ENCODE measurements at regions not wholly inside any gene's neighbourhood (a gene's known extent, or its start where the extent isn't known, plus 50 kb on each side); places are given as distances from the start of the nearest gene placed in this dataset.
A peak's percentile ranks its signal among the peaks of the same experiment; 100 is the strongest.

DNA sequence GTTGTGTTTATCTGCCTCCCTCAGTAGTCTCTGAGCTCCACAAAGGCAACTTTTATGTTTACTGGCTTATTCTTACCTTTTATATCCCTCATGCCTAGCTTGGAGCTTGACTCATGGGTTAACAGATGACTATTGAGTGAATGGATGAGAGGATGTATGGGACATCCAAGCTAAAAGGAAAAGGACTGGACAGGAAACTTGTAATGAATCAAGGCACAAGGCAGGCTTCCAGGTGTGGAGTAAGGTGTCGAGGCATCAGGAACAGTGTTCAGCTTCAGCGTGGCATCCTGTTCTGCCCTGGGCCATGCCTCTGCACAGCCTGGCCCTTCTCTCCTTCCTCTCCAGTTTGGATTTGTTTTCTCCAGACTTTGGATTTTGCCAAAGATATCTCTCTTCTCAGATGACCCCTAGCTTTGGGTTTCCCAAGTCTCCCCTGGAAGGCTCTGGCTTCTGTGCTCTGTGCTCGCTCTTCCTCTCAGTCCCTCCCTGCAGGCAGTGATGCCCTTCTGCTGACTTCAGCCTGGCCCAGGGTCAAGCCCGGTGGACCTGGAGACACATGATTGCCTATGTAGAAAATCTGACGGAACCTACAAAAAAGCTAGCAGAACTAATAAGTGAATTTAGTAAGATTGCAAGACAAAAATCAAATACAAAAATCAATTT lies 367.3 kb downstream of the CXCL12 start:
- Histone ChIP-seq H3K27me3 (replicated peaks) (no peaks in the 10 kb centered on the region), H3K36me3 (no peaks in the 10 kb centered on the region), H3K27ac (no peak overlapping the region), H3K4me1 (replicated peaks) (no peaks in the 10 kb centered on the region), H3K4me3 (no peak overlapping the region), H3K9me3 (replicated peaks) (no peaks in the 10 kb centered on the region)
- no peak for DNase-seq (ENCODE audit: low read depth in 1 of 2, low spot score in 2 of 2)

DNA sequence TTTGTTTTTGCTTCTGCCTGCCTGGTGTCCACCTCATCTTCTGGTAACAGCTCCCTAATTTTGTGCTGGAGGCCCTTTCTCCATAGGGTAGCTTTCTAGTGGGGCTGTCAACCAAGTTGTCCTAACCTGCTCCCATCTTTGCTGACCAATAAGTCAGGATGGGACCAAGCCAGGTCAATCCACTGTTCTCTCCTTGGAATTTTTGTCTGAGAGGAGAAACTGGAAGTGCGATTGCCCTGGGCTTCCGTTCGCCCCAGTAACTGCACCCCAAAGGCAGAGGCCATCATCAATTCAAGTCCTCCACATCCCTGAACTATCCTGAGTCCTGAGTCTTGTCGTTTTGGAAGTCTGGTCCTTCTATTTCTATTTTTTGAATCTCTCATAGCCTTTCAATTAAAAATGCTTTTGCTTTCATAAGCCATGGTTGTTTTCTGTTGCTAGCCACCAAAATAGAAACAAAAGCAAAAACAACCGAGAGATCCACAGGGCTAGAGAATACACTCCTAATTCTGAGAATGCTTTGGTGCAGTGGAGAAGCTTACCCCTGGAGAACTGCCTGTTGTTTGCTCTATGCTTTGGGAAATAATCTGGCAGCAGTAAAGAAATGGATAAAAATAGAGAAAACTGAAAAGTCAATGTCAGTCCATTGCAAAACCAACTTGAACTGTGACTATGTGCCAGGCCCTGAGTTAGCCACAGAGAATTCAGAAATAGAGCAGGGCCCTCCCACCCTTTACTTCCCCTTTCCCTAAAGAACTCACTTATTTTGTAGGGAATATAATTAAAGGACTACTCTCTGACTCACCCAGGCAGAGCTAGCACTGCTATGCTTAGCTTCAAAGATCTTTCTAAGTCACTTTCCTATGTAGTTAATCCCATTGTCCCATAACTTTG lies 368.1 kb downstream of the CXCL12 start:
- DNase-seq (ENCODE audit: low read depth in 1 of 2, low spot score in 2 of 2) = no peak
- no peaks in the 10 kb centered on the region for H3K27me3 ChIP-seq (replicated peaks)
- no peaks in the 10 kb centered on the region for H3K36me3 ChIP-seq

GRCh38 chr10:44015702-44016500 lies 367.2 kb upstream of the ZNF32 start:
- H3K4me3 ChIP-seq = no peak overlapping the region
- no peaks in the 10 kb centered on the region for H3K4me1 ChIP-seq (replicated peaks)
- H3K9me3 ChIP-seq (replicated peaks) = no peaks in the 10 kb centered on the region
- no peak overlapping the region for H3K27ac ChIP-seq
- H3K36me3 ChIP-seq = no peaks in the 10 kb centered on the region
- DNase-seq (ENCODE audit: low read depth in 1 of 2, low spot score in 2 of 2) = no peak
- H3K27me3 ChIP-seq (replicated peaks) = no peaks in the 10 kb centered on the region

More for the DNA sequence above, 368.1 kb downstream of the CXCL12 start:
- Histone ChIP-seq H3K4me1 (replicated peaks) (no peaks in the 10 kb centered on the region), H3K27ac (no peak overlapping the region), H3K4me3 (no peak overlapping the region), H3K9me3 (replicated peaks) (no peaks in the 10 kb centered on the region)

GRCh38 chr10:44014644-44015250 lies 366.1 kb upstream of the ZNF32 start:
- Histone ChIP-seq H3K27ac (no peak overlapping the region), H3K4me3 (no peak overlapping the region), H3K27me3 (replicated peaks) (no peaks in the 10 kb centered on the region), H3K4me1 (replicated peaks) (no peaks in the 10 kb centered on the region), H3K9me3 (replicated peaks) (no peaks in the 10 kb centered on the region), H3K36me3 (no peaks in the 10 kb centered on the region)
- DNase-seq (ENCODE audit: low read depth in 1 of 2, low spot score in 2 of 2) = no peak

GRCh38 chr10:44013981-44014380 lies 365.3 kb upstream of the ZNF32 start:
- H3K9me3 ChIP-seq (replicated peaks) = no peaks in the 10 kb centered on the region
- no peaks in the 10 kb centered on the region for H3K36me3 ChIP-seq
- no peak overlapping the region for H3K27ac ChIP-seq
- no peaks in the 10 kb centered on the region for H3K27me3 ChIP-seq (replicated peaks)
- H3K4me3 ChIP-seq = no peak overlapping the region
- DNase-seq (ENCODE audit: low read depth in 1 of 2, low spot score in 2 of 2) = no peak
- no peaks in the 10 kb centered on the region for H3K4me1 ChIP-seq (replicated peaks)

DNA sequence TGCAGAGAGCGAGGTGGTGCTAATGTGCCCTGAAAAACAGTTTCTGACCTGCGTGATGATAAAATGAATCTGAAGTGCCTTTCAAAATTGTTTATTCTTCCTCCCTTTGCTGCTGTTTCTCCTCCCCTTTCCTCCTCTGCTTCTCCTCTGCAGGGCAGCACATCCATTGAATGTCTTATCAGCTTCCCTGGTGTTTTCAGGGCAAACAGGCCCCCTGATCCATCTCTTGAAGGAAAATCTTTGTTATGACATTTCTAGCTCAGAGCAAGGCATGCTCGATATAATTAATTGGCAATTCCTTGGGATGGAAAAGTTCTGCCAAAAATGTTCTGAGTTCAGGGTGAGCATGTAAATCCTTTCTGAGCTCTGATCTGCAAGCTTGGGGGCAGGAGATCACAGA lies 364.2 kb upstream of the ZNF32 start:
- no peaks in the 10 kb centered on the region for H3K4me1 ChIP-seq (replicated peaks)
- H3K36me3 ChIP-seq = no peaks in the 10 kb centered on the region
- no peak overlapping the region for H3K27ac ChIP-seq
- H3K9me3 ChIP-seq (replicated peaks) = no peaks in the 10 kb centered on the region
- no peaks in the 10 kb centered on the region for H3K27me3 ChIP-seq (replicated peaks)
- no peak for DNase-seq (ENCODE audit: low read depth in 1 of 2, low spot score in 2 of 2)
- H3K4me3 ChIP-seq = no peak overlapping the region

DNA sequence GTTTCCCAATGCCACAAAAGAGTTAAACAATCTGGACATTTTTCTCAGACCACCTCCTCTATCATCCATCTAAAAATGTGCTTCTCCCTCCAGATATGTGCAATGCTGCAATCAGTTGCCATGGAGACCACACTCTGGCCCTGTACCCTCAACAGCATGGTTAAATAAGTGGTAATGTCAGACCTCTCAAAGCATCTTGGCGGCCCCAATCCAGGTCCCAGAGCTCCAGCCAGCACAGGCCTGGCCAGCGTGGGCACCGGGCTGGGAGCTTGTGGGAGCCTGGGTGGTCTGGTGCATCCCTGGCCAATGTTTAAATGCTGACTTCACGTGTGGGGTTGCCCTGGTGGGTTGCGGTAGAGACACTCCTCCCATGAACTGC lies 362.9 kb upstream of the ZNF32 start:
- DNase-seq (ENCODE audit: low read depth in 1 of 2, low spot score in 2 of 2) = no peak
- no peak overlapping the region for H3K27ac ChIP-seq
- H3K27me3 ChIP-seq (replicated peaks) = no peaks in the 10 kb centered on the region
- H3K4me3 ChIP-seq = no peak overlapping the region
- no peaks in the 10 kb centered on the region for H3K4me1 ChIP-seq (replicated peaks)
- no peaks in the 10 kb centered on the region for H3K9me3 ChIP-seq (replicated peaks)
- no peaks in the 10 kb centered on the region for H3K36me3 ChIP-seq

DNA sequence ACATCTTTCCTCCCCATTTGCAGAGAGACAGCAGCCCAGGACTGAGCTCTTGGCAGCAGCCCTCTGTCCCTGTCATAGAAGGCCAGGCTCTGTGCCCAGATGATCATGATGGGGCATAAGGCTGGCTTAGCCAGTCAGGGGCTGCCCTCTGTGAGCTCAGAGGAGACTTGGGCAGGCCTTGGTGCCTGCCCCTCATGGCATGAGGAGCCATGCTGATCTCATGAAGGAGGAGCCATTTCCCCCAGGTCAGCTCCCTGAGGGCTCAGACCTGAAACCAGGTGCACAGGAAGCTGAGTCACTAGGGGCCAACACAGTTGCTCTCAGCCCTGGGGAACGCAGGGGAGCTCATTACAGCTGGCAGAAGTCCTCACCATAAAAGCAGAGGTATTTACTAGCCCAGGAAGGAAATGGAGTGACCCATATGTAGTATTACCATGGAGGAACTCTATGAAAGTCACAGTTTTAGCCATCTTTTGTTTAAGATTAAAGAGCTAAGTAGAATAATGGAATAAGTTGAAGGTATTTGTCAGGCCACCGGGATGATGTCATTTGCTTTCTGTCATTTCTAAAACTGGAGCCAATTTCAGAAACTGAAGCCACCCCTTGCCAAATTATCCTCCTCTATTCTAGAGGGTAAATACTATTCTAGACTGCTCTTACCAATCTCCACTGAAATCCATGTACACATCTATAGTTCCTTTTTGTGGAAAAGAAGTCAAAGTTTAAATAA lies 362.4 kb upstream of the ZNF32 start:
- no peaks in the 10 kb centered on the region for H3K27me3 ChIP-seq (replicated peaks)
- no peak for DNase-seq (ENCODE audit: low read depth in 1 of 2, low spot score in 2 of 2)

DNA sequence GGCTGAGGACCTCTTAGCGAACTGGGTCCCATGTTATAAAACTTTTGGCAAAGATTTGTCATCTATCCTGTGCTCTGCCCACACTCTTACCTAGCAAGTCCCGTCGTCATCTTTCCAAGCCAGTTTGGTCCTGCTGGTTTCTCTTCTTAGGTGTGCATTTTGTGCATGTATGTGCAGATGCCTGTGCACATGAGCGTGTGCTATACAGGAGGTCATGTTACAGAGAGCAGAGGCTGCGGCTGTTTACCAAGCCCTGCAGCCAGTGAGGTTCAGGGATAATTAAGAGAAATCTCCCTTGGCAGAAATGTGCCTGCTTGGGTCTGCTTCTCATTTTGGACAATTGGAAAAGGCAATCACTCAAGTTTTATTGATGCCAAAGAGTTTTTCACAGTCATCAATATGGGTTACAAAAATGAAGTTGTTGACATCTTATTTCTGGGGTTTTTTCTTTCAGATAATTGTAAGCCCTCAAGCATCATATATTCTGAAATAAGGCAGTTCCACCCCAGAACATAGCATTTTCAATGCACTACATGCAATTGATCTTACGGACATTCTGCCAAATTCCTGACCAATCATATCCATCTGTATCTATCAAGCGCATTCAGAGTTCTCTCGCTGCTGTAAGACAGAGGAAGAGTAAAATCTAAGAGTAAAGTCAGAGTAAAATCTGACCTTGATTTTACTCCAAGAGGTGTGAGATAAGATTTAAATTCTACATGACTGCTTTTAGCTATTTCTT lies 361.4 kb upstream of the ZNF32 start:
- Histone ChIP-seq H3K4me3 (no peak overlapping the region), H3K27ac (no peak overlapping the region), H3K4me1 (replicated peaks) (no peaks in the 10 kb centered on the region), H3K36me3 (no peaks in the 10 kb centered on the region), H3K27me3 (replicated peaks) (no peaks in the 10 kb centered on the region), H3K9me3 (replicated peaks) (no peaks in the 10 kb centered on the region)
- no peak for DNase-seq (ENCODE audit: low read depth in 1 of 2, low spot score in 2 of 2)

More for the DNA sequence above, 362.4 kb upstream of the ZNF32 start:
- Histone ChIP-seq H3K27ac (no peak overlapping the region), H3K4me1 (replicated peaks) (no peaks in the 10 kb centered on the region), H3K4me3 (no peak overlapping the region), H3K9me3 (replicated peaks) (no peaks in the 10 kb centered on the region), H3K36me3 (no peaks in the 10 kb centered on the region)

DNA sequence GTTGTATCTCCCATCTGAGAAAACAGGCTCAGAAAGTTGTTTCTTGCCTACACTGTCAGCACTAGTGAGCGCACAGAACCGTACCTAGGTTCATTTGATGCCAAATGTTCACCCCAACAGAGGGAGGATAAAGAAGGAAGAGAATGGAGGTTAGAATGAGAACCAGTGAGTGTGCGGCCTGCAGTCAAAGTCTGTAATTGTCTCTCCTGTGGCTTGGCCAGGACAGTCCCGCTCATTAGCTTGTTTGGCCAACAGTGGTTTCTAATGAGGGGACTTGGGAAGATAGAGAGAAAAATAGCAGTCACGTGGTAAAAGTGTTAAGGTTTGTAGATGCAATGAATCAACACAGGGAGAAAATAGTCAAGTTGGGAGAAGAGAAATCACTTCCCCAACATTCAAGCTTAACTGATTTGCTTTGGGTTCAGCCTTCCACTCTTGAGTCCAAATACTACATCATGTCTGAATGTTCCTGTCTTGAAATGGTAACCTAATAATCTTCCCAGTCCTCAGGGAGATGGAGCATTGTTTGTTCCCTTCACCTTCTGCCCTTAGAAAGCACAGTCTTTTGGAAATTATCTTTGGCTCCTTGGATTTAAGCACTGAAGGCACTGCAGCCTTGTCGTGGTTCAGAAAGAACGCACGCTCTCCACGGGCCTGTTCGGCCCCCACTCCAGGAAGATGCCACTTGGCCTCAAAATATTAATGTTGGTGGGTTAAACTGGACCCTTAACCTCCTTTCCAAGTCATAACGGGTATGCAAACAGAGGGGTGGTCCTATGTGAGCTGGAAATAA lies 360.4 kb upstream of the ZNF32 start:
- Histone ChIP-seq H3K4me1 (replicated peaks) (no peaks in the 10 kb centered on the region), H3K27me3 (replicated peaks) (no peaks in the 10 kb centered on the region), H3K27ac (no peak overlapping the region), H3K9me3 (replicated peaks) (no peaks in the 10 kb centered on the region), H3K36me3 (no peaks in the 10 kb centered on the region), H3K4me3 (no peak overlapping the region)
- DNase-seq (ENCODE audit: low read depth in 1 of 2, low spot score in 2 of 2) = no peak

GRCh38 chr10:44008270-44008916 lies 359.7 kb upstream of the ZNF32 start:
- DNase-seq (ENCODE audit: low read depth in 1 of 2, low spot score in 2 of 2) = peak in 1 of 2 experiments; percentile 11
- no peaks in the 10 kb centered on the region for H3K27me3 ChIP-seq (replicated peaks)
- H3K4me1 ChIP-seq (replicated peaks) = no peaks in the 10 kb centered on the region
- H3K27ac ChIP-seq = no peak overlapping the region
- no peak overlapping the region for H3K4me3 ChIP-seq
- H3K9me3 ChIP-seq (replicated peaks) = no peaks in the 10 kb centered on the region
- no peaks in the 10 kb centered on the region for H3K36me3 ChIP-seq

- DNase-seq (ENCODE audit: low read depth in 1 of 2, low spot score in 2 of 2) = no peak
Observed at GRCh38 chr10:44006771-44007170, 358.1 kb upstream of the ZNF32 start.

More at GRCh38 chr10:44006771-44007170, 358.1 kb upstream of the ZNF32 start:
- Histone ChIP-seq H3K36me3 (no peaks in the 10 kb centered on the region), H3K4me1 (replicated peaks) (no peaks in the 10 kb centered on the region), H3K4me3 (no peak overlapping the region), H3K27me3 (replicated peaks) (no peaks in the 10 kb centered on the region), H3K27ac (no peak overlapping the region), H3K9me3 (replicated peaks) (no peaks in the 10 kb centered on the region)

Data from SJSA1 (cell line).